Uterus (tissue), 3 donors: ENCODE measurements at regions not wholly inside any gene's neighbourhood (a gene's known extent, or its start where the extent isn't known, plus 50 kb on each side); places are given as distances from the start of the nearest gene placed in this dataset.

Experiments used
- DNase-seq, 2 donors: peaks; one replicate each; pipeline ENCODE4 v3.0.0-alpha.2; 2019 to 2020
- H3K27ac ChIP-seq, 2 donors: fragments of 200-600 bp; sonication (generic); 1 replicate in 1 of 2; 2 replicates in 1 of 2; pipeline ENCODE4 v1.5.1; 2016 to 2018
- H3K27me3 ChIP-seq, 2 donors: fragments of 200-600 bp; sonication (generic); one replicate each; pipeline ENCODE4 v1.5.1; 2018 to 2019; ENCODE audit warnings: control low read depth in 1 of 2
- H3K36me3 ChIP-seq, 2 donors: fragments of 200-600 bp; sonication (generic); one replicate each; pipeline ENCODE4 v1.5.1; 2019; ENCODE audit warnings: control low read depth in 1 of 2
- H3K4me1 ChIP-seq, 2 donors: fragments of 200-600 bp; sonication (generic); one replicate each; pipeline ENCODE4 v1.5.1; 2018 to 2019; ENCODE audit warnings: control low read depth in 1 of 2
- H3K4me3 ChIP-seq, 2 donors: fragments of 200-600 bp; sonication (generic); 1 replicate in 1 of 2; 2 replicates in 1 of 2; pipeline ENCODE4 v1.5.1; 2018 to 2019; ENCODE audit warnings: mild to moderate bottlenecking in 1 of 2
- H3K9me3 ChIP-seq, 2 donors: fragments of 200-600 bp; sonication (generic); one replicate each; pipeline ENCODE4 v1.5.1; 2019; ENCODE audit warnings: control low read depth in 1 of 2
- POLR2A ChIP-seq, 2 donors: fragments of 450-650 bp; IDR thresholded peaks; one replicate each; pipeline ENCODE4 v1.6.1; 2016; ENCODE audit warnings: antibody characterized with exemption in 2 of 2, mild to moderate bottlenecking in 1 of 2, moderate library complexity in 1 of 2
- intact Hi-C: fragments of 100-400 bp; cut with DNase I; formaldehyde crosslinking; loops from one replicate; pipeline ENCODE4 v1.15.1; 2023; ENCODE audit warnings: low total_unique reads
- TF ChIP-seq, protein P1 (sequence below), 4 experiments: fragments of 200-600 bp in 2 of 4; fragments of 450-650 bp in 2 of 4; sonication (generic) in 2 of 4; IDR thresholded peaks; one replicate each; pipeline ENCODE4 v1.5.1; 2016 to 2019; ENCODE audit warnings: antibody characterized with exemption in 4 of 4, mild to moderate bottlenecking in 2 of 4, moderate library complexity in 1 of 4
- donor health status: DM: yes; HTN: yes; CAD: no.

DNA sequence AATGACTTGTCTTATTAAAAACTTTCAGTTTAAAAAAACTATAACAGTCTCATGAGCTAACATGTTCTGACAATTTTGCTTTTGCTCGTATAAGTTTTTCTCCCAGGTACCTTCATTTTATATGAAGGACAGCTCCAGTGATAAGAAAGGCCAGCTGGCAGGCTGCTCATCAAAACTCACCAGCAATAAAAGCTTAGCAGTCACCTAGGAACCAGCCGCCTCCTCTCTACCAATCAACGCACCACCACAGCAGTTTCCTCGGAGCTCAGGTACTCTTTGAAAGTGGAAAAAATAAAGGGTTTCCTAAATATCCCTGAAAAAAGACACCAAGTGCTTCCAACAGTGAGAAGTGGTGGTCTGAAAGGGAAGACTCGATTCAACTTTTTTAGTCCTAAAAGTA lies 100.9 kb upstream of the CCDC150 start:
- H3K4me1 ChIP-seq, result no peaks in the 10 kb centered on the region
- TF ChIP-seq POLR2A (IDR thresholded peaks at IDR 0.05), result no peak
- TF ChIP-seq, protein P1, sequence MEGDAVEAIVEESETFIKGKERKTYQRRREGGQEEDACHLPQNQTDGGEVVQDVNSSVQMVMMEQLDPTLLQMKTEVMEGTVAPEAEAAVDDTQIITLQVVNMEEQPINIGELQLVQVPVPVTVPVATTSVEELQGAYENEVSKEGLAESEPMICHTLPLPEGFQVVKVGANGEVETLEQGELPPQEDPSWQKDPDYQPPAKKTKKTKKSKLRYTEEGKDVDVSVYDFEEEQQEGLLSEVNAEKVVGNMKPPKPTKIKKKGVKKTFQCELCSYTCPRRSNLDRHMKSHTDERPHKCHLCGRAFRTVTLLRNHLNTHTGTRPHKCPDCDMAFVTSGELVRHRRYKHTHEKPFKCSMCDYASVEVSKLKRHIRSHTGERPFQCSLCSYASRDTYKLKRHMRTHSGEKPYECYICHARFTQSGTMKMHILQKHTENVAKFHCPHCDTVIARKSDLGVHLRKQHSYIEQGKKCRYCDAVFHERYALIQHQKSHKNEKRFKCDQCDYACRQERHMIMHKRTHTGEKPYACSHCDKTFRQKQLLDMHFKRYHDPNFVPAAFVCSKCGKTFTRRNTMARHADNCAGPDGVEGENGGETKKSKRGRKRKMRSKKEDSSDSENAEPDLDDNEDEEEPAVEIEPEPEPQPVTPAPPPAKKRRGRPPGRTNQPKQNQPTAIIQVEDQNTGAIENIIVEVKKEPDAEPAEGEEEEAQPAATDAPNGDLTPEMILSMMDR (IDR thresholded peaks at IDR 0.05), result no peak
- H3K4me3 ChIP-seq, result no peak overlapping the region
- no peaks in the 10 kb centered on the region for H3K27me3 ChIP-seq
- DNase-seq, result no peak
- H3K9me3 ChIP-seq, result no peaks in the 10 kb centered on the region
- H3K36me3 ChIP-seq, result no peaks in the 10 kb centered on the region
- no peak overlapping the region for H3K27ac ChIP-seq
- intact Hi-C loops, result no loop called here

DNA sequence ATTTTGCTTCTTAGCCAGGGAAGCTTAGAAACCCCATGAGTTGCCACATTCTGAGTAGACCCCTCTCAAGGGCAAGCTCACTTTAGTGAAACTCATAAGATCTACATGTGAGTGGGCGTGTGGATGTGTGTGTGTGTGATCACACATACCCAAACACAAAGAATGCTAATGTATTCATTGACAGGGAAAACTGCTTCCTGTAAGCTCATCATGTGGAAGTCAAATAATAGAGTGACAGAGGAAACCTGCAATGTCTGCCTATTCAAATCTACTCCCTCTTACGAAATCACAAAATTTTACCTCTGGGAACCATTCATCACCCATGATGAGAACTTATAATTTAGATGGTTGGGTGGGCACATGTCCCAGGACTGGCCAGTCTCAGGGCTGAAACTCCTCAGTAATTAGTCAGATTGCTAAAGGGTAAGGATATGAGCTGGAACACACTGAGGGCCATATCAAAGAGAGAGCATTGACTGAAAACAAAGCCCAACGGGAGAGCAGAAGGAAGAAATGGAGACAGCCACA lies 94.5 kb upstream of the CCDC150 start:
- H3K9me3 ChIP-seq, result no peaks in the 10 kb centered on the region
- no peak for DNase-seq
- no peaks in the 10 kb centered on the region for H3K27me3 ChIP-seq
- no peaks in the 10 kb centered on the region for H3K36me3 ChIP-seq
- no peaks in the 10 kb centered on the region for H3K4me1 ChIP-seq
- intact Hi-C loops, result no loop called here
- no peak overlapping the region for H3K27ac ChIP-seq
- TF ChIP-seq, protein P1 (IDR thresholded peaks at IDR 0.05), result no peak
- TF ChIP-seq POLR2A (IDR thresholded peaks at IDR 0.05), result no peak
- H3K4me3 ChIP-seq, result no peak overlapping the region

DNA sequence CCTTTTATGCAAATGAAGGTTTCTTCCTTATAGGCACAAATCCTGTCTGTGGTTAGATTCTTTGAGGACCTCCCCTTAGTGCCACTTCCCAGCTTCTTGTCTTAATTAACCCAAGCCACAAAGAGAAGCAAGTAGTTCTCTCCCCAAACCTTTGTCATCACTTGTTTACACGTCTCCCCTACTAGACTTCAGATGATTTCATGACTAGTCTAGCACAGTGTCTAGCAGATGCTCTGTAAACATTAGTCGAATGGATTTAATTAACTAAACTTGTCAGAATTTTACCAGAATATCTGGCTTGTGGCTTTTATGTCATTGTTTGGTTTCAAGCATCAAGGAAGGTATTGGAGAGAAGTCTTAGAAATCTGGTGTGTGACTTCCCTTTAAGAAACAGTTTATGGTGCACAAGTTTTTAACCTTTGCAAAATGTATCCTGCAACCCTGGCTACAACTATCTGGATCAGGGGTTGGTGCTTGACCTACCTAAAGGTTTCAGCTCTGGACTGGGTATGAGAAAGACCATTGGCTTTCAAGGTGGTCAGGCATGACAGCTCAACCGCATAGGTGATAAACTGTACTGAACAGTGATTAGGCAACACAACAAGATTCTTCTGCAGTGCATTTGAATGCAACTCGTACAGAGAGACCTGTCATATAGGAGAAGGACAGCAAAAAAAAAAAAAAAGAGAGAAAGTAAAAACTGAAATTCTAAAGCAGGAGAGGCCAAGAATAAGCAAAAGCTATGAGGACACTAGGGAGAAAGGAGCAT lies 93.2 kb upstream of the CCDC150 start:
- no peak overlapping the region for H3K27ac ChIP-seq
- no peak overlapping the region for H3K4me3 ChIP-seq
- TF ChIP-seq POLR2A (IDR thresholded peaks at IDR 0.05), result no peak
- TF ChIP-seq, protein P1 (IDR thresholded peaks at IDR 0.05), result no peak
- DNase-seq, result no peak
- no peaks in the 10 kb centered on the region for H3K4me1 ChIP-seq
- no peaks in the 10 kb centered on the region for H3K36me3 ChIP-seq
- H3K9me3 ChIP-seq, result no peaks in the 10 kb centered on the region
- no peaks in the 10 kb centered on the region for H3K27me3 ChIP-seq
- intact Hi-C loops, result no loop called here

DNA sequence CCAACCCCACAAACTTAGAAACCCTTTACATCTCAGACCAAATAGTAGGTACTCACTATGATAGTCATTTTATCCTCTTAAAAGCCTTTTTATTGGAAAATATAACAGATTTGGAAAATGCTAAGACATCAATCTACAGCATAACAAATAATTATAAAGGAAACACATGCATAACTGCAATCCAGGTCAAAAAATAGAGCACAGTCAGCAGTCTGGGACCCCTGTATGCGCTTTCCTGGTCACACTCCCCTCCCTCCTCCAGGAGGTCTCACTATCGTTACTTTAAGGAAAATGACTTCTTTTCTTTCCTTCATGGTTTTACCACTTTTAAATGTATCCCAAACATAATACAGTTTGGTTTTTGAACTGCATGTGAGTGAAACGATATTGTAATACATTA lies 90.5 kb upstream of the CCDC150 start:
- intact Hi-C loops, result no loop called here
- TF ChIP-seq POLR2A (IDR thresholded peaks at IDR 0.05), result no peak
- TF ChIP-seq, protein P1 (IDR thresholded peaks at IDR 0.05), result no peak
- no peaks in the 10 kb centered on the region for H3K9me3 ChIP-seq
- no peaks in the 10 kb centered on the region for H3K27me3 ChIP-seq
- no peaks in the 10 kb centered on the region for H3K36me3 ChIP-seq
- H3K27ac ChIP-seq, result no peak overlapping the region
- H3K4me3 ChIP-seq, result no peak overlapping the region
- no peak for DNase-seq
- no peaks in the 10 kb centered on the region for H3K4me1 ChIP-seq

DNA sequence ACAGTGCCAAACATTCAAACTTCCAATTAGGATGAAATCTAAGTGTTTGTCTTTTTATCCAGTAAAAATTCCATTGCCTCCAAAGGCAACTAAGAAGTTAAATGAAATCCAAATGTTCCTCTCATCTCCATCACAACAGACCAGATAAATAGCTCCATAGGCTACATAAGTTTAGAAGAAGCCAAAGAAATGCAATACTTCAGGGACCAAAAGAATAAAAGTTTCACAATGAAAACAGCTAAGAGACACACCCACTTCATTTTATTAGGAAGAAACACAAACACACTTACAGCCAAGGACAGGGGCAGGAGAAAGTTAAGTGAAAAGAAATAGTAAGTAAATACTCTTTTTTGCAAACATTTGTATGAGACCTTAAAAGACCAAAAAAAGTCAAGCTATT lies 88.5 kb upstream of the CCDC150 start:
- Histone ChIP-seq H3K27me3 (no peaks in the 10 kb centered on the region), H3K4me1 (no peaks in the 10 kb centered on the region), H3K4me3 (no peak overlapping the region), H3K27ac (no peak overlapping the region), H3K9me3 (no peaks in the 10 kb centered on the region), H3K36me3 (no peaks in the 10 kb centered on the region)
- DNase-seq, result no peak
- TF ChIP-seq POLR2A (IDR thresholded peaks at IDR 0.05), result no peak
- TF ChIP-seq, protein P1 (IDR thresholded peaks at IDR 0.05), result no peak
- intact Hi-C loops, result no loop called here
